ENCODE measurements at regions not wholly inside any gene's neighbourhood (a gene's known extent, or its start where the extent isn't known, plus 50 kb on each side); places are given as distances from the start of the nearest gene placed in this dataset.

GRCh38 chr10:6763001-6763400 is 182.9 kb upstream of the PRKCQ start:
- DNase-seq: no peak

GRCh38 chr10:6759961-6760360 is 179.9 kb upstream of the PRKCQ start:
- DNase-seq: no peak

- DNase-seq: peak in 2 of 3 donors; percentile 26 to 50
These were observed 177.1 kb upstream of the PRKCQ start for GRCh38 chr10:6757158-6757557.

GRCh38 chr10:6756716-6757115 is 176.6 kb upstream of the PRKCQ start:
- DNase-seq: peak in 1 of 3 donors; percentile 21

GRCh38 chr10:6755781-6756460 is 175.8 kb upstream of the PRKCQ start:
- peak in 2 of 3 donors; percentile 18 to 37 for DNase-seq

GRCh38 chr10:6753644-6754043 is 173.6 kb upstream of the PRKCQ start:
- DNase-seq: no peak

GRCh38 chr10:6751363-6751762 is 171.3 kb upstream of the PRKCQ start:
- no peak for DNase-seq

GRCh38 chr10:6748981-6749635 is 169.0 kb upstream of the PRKCQ start:
- no peak for DNase-seq

- DNase-seq: no peak
These were observed 168.0 kb upstream of the PRKCQ start for GRCh38 chr10:6748029-6748428.

- no peak for DNase-seq
These were observed 166.7 kb upstream of the PRKCQ start for GRCh38 chr10:6746782-6747181.

GRCh38 chr10:6743291-6743849 is 163.3 kb upstream of the PRKCQ start:
- no peak for DNase-seq

- no peak for DNase-seq
These were observed 161.5 kb upstream of the PRKCQ start for GRCh38 chr10:6741541-6741941.

- DNase-seq: no peak
These were observed 159.6 kb upstream of the PRKCQ start for GRCh38 chr10:6739530-6740174.

- DNase-seq: peak; percentile 63 to 78 (median 65)
These were observed 158.2 kb upstream of the PRKCQ start for GRCh38 chr10:6738112-6738768.

- DNase-seq: no peak
These were observed 157.7 kb upstream of the PRKCQ start for GRCh38 chr10:6737758-6738111.

GRCh38 chr10:6737080-6737641 is 157.1 kb upstream of the PRKCQ start:
- no peak for DNase-seq

GRCh38 chr10:6734286-6734685 is 154.2 kb upstream of the PRKCQ start:
- no peak for DNase-seq

GRCh38 chr10:6729861-6730344 is 149.8 kb upstream of the PRKCQ start:
- no peak for DNase-seq

- no peak for DNase-seq
These were observed 149.1 kb upstream of the PRKCQ start for GRCh38 chr10:6729071-6729774.

- no peak for DNase-seq
These were observed 146.8 kb upstream of the PRKCQ start for GRCh38 chr10:6726924-6727323.

GRCh38 chr10:6722616-6723004 is 142.5 kb upstream of the PRKCQ start:
- peak in 1 of 3 donors; percentile 16 for DNase-seq

- no peak for DNase-seq
These were observed 142.0 kb upstream of the PRKCQ start for GRCh38 chr10:6721964-6722615.
